T-helper 1 cell treated with Interleukin-12 subunit alpha and Interleukin-12 subunit beta and Interleukin-4 antibody, amounts not matched to agents 30 ng/mL and 1 ng/mL, for 36 hours (primary cell): ENCODE measurements at regions not wholly inside any gene's neighbourhood (a gene's known extent, or its start where the extent isn't known, plus 50 kb on each side); places are given as distances from the start of the nearest gene placed in this dataset.

ENCODE experiments used
- intact Hi-C: fragments of 100-400 bp; cut with micrococcal nuclease; formaldehyde crosslinking; loops from one replicate; pipeline ENCODE4 v1.15.1; 2024

DNA sequence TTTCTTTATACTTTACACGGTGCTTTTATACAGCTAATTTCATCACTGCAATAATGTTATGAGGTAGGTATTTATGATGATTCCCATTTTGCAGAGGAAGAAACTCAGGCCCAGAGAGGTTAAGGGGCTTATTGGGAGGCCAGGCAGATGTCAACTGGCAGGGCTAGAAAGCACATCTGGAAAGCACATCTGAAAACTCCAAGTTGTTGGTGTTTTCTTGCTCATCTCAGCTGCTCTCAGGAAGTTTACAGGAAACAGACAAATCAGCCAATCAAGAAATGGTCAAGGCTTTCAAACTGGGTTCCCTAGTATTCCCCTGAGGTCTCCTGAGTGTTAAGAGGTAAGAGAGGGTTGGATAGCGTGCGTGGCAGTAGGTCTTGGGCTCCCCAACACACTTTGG lies 124.1 kb upstream of the MED13L start:
- intact Hi-C loops, result no loop called here

DNA sequence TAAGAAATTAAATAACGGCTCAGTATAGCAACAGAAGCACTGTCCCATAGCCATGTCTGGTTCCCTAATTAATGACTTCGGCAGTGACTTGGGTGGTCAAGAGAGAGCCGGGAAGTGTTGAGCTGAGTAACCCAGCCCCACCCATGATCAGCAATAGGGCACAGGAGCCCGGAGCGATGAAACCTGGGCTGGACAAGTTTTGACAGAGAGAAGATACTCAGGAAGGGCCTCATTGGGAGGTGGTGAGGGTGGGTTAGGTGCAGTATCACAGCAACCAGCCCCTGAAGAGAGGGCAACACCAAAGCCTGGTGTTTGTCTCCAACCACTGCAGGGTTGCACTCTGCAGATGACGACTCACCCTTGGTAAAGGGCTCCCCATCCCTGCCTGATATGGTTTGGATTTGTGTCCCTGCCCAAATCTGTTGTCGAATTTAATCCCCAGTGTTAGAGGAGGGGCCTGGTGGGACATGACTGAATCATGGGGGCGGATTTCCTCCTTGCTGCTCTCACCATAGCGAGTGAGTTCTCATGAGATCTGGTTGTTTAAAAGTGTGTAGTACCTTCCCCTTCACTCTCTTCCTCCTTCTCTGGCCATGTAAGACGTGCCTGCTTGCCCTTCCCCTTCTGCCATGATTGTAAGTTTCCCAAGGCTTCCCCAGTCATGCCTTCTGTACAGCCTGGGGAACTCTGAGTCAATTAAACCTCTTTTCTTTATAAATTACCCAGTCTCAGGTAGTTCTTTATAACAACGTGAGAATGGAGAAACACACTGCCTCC lies 124.9 kb upstream of the MED13L start:
- intact Hi-C loops, result no loop called here

DNA sequence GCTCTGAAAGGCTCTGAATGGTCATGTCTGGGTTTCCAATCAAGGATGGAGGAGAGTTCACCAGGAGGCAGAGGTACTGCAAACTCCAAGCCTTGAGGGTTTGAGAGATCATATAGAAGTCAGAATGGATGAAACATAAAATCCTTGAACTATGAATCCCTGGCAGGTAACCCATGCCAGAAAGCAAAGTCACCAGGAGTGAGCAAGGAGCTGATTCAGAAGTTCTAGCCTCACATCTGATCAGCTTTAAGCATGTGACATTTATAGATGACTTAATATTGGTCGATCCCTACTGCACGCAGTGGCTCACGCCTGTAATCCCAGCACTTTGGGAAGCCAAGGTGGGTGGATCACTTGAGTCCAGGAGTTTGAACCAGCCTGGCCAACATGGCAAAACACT lies 126.1 kb upstream of the MED13L start:
- intact Hi-C loops, result no loop called here

GRCh38 chr12:116404247-116404646 lies 126.8 kb upstream of the MED13L start:
- intact Hi-C loops, result no loop called here

GRCh38 chr12:116404913-116405611 lies 127.6 kb upstream of the MED13L start:
- intact Hi-C loops, result no loop called here

DNA sequence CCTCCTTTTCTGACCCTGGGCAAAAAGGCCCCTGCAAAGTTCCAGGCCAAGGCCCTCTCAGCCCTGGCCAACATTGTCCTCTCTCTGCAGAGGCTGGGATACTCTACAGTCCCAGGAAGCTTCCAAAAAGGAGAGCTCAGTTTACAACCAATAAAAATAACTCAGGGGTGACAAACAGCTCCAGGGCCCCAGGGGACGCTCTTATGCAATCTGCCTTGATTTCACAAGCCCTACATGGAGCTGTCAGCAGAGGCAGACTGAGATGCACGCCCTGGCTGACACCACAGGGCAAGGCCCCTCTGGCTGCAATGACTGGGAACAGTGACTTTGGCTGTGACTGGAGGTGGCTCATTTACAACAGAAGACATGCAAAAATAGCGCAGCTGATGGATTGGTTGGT lies 129.0 kb upstream of the MED13L start:
- intact Hi-C loops, result no loop called here

- intact Hi-C loops, result no loop called here
Observed at GRCh38 chr12:116408489-116409250, 131.2 kb upstream of the MED13L start.

DNA sequence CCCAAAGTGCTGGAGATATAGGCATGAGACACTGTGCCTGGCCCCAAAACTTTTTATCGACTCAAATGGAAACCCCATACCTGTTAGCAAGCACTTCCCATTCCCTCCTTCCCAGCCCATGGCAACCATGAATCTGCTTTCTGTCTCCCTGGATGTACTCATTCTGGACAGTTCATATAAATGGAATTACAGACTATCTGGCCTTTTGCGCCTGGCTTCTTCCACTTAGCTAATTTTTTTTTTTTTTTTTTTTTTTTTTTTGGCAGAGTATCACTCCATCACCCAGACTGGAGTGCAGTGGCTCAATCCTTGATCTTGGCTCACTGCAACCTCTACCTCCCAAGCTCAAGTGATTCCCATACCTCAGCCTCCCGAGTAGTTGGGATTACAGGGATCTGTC lies 134.5 kb upstream of the MED13L start:
- intact Hi-C loops, result no loop called here

GRCh38 chr12:116414891-116415290 lies 137.4 kb upstream of the MED13L start:
- intact Hi-C loops, result no loop called here

- intact Hi-C loops, result no loop called here
Observed at GRCh38 chr12:116415408-116416108, 138.1 kb upstream of the MED13L start.

GRCh38 chr12:116416166-116416565 lies 138.7 kb upstream of the MED13L start:
- intact Hi-C loops, result no loop called here

DNA sequence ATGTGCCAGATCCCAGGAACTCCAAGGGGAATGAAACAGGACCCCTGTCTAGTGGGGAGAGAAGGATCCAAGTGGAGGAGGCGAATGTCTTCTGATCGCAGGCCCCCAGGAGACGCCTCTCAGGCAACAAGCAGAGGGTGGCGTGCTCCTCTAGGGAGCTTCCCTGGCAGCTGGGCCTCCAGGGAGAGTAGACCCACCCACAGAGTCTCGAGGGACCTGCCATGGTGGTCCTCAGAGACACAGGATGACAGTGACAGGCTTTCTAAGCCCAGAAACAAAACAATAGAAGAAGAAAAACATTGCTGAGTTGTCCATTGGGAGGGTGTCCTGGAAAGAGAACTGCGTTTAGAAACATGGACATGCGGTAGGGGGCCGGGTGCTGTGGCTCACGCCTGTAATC lies 140.6 kb upstream of the MAP1LC3B2 start:
- intact Hi-C loops, result no loop called here

GRCh38 chr12:116420227-116420880 lies 138.8 kb upstream of the MAP1LC3B2 start:
- intact Hi-C loops, result no loop called here

- intact Hi-C loops, result no loop called here
Observed at GRCh38 chr12:116421785-116422538, 137.2 kb upstream of the MAP1LC3B2 start.

DNA sequence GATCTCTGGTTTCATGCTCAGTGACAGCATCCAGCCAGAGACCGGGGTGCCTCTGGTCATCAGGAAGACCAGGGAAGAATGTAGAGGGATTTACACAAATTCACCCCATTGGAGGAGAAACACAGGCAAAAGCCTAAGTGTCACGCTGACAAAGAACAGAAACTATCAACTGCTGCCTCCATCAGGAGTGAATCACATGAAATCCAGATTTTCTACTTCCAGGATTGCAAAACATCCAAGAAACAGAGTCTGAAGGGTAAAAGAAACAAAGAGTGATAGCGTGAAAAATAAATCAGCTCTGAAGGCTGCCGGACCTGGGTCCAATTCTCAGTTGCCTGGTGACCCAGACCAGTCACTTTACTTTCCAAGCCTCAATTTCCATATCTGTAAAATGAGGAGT lies 136.1 kb upstream of the MAP1LC3B2 start:
- intact Hi-C loops, result no loop called here

- intact Hi-C loops, result no loop called here
Observed at GRCh38 chr12:116425256-116426193, 133.7 kb upstream of the MAP1LC3B2 start.

- intact Hi-C loops, result no loop called here
Observed at GRCh38 chr12:116426391-116427136, 132.6 kb upstream of the MAP1LC3B2 start.

GRCh38 chr12:116427200-116427930 lies 131.8 kb upstream of the MAP1LC3B2 start:
- intact Hi-C loops, result no loop called here
